DND-41 (cell line): ENCODE measurements at regions not wholly inside any gene's neighbourhood (a gene's known extent, or its start where the extent isn't known, plus 50 kb on each side); places are given as distances from the start of the nearest gene placed in this dataset.

Source experiments
- EZH2 ChIP-seq: IDR thresholded peaks from 3 replicates; pipeline ENCODE4 v1.6.1; 2012; ENCODE audit warnings: borderline replicate concordance, low read depth, mild to moderate bottlenecking, moderate library complexity, low read length, inconsistent platforms; ENCODE audit not compliant: severe bottlenecking
- TF ChIP-seq, protein P1 (sequence below): IDR thresholded peaks from 2 replicates; pipeline ENCODE4 v1.5.1; 2012; ENCODE audit warnings: borderline replicate concordance, low read length, moderate library complexity, mild to moderate bottlenecking; ENCODE audit not compliant: poor library complexity, severe bottlenecking; ENCODE audit errors: extremely low read depth

DNA sequence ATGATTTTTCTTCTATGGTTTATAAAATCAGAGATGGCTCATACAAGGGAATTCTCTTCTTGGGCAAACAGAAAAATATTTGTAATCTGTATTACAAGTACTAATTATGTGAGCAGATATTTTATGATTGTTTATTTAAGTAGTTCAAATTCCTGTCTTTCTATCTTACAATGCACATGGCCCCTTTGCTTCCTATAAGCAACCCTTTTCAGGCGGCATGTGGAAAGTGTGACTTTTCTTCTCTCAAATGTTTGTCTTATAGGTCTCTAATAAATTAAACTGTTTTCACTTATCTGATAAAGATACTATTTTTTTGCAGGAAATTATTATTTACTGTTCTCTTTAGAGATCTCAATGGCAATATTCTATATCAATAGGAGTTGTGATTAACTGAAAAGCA is 259.3 kb upstream of the MAGEB18 start:
- TF ChIP-seq, protein P1, sequence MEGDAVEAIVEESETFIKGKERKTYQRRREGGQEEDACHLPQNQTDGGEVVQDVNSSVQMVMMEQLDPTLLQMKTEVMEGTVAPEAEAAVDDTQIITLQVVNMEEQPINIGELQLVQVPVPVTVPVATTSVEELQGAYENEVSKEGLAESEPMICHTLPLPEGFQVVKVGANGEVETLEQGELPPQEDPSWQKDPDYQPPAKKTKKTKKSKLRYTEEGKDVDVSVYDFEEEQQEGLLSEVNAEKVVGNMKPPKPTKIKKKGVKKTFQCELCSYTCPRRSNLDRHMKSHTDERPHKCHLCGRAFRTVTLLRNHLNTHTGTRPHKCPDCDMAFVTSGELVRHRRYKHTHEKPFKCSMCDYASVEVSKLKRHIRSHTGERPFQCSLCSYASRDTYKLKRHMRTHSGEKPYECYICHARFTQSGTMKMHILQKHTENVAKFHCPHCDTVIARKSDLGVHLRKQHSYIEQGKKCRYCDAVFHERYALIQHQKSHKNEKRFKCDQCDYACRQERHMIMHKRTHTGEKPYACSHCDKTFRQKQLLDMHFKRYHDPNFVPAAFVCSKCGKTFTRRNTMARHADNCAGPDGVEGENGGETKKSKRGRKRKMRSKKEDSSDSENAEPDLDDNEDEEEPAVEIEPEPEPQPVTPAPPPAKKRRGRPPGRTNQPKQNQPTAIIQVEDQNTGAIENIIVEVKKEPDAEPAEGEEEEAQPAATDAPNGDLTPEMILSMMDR, result no peak
- TF ChIP-seq EZH2, result no peak
